Stimulated activated CD8-positive, alpha-beta memory T cell treated with anti-CD3 and anti-CD28 coated beads, Interleukin-4, amount 100 ng/mL, for 48 hours (primary cell): ENCODE measurements at regions not wholly inside any gene's neighbourhood (a gene's known extent, or its start where the extent isn't known, plus 50 kb on each side); places are given as distances from the start of the nearest gene placed in this dataset.

ENCODE experiments used
- DNase-seq: peaks from one replicate; pipeline ENCODE4 v3.0.0-alpha.2; 2020

- no peak for DNase-seq
Observed at GRCh38 chr14:53336729-53337128, 183.6 kb upstream of the DDHD1 start.

GRCh38 chr14:53333809-53334208 is 180.7 kb upstream of the DDHD1 start:
- DNase-seq: no peak

- no peak for DNase-seq
Observed at GRCh38 chr14:53331921-53332320, 178.8 kb upstream of the DDHD1 start.

- DNase-seq: no peak
Observed at GRCh38 chr14:53331247-53331646, 178.1 kb upstream of the DDHD1 start.

GRCh38 chr14:53330441-53330840 is 177.3 kb upstream of the DDHD1 start:
- no peak for DNase-seq

GRCh38 chr14:53328841-53329240 is 175.7 kb upstream of the DDHD1 start:
- DNase-seq: no peak

GRCh38 chr14:53327716-53328115 is 174.6 kb upstream of the DDHD1 start:
- no peak for DNase-seq

- no peak for DNase-seq
Observed at GRCh38 chr14:53325176-53325806, 172.2 kb upstream of the DDHD1 start.

- no peak for DNase-seq
Observed at GRCh38 chr14:53316504-53316903, 163.4 kb upstream of the DDHD1 start.

- DNase-seq: no peak
Observed at GRCh38 chr14:53310412-53310811, 157.3 kb upstream of the DDHD1 start.

GRCh38 chr14:53306911-53307310 is 153.8 kb upstream of the DDHD1 start:
- no peak for DNase-seq

- DNase-seq: peak; percentile 62
Observed at GRCh38 chr14:53306267-53306721, 153.2 kb upstream of the DDHD1 start.

GRCh38 chr14:53304726-53305381 is 151.7 kb upstream of the DDHD1 start:
- no peak for DNase-seq

GRCh38 chr14:53295985-53296582 is 143.0 kb upstream of the DDHD1 start:
- DNase-seq: no peak

- no peak for DNase-seq
Observed at GRCh38 chr14:53295372-53295771, 142.2 kb upstream of the DDHD1 start.

GRCh38 chr14:53286301-53286700 is 133.2 kb upstream of the DDHD1 start:
- DNase-seq: no peak

- DNase-seq: no peak
Observed at GRCh38 chr14:53285821-53286220, 132.7 kb upstream of the DDHD1 start.

GRCh38 chr14:53285064-53285463 is 131.9 kb upstream of the DDHD1 start:
- DNase-seq: no peak

GRCh38 chr14:53278602-53279506 is 125.7 kb upstream of the DDHD1 start:
- DNase-seq: no peak

- no peak for DNase-seq
Observed at GRCh38 chr14:53273671-53274072, 120.5 kb upstream of the DDHD1 start.

GRCh38 chr14:53265025-53265424 is 111.9 kb upstream of the DDHD1 start:
- DNase-seq: no peak

- DNase-seq: no peak
Observed at GRCh38 chr14:53260928-53261327, 107.8 kb upstream of the DDHD1 start.

- no peak for DNase-seq
Observed at GRCh38 chr14:53260286-53260685, 107.2 kb upstream of the DDHD1 start.
